H9 (cell line): ENCODE measurements at regions not wholly inside any gene's neighbourhood (a gene's known extent, or its start where the extent isn't known, plus 50 kb on each side); places are given as distances from the start of the nearest gene placed in this dataset.

Experiments
- DNase-seq: peaks from one replicate; pipeline ENCODE4 v3.0.0-alpha.2; 2017
- H2AFZ ChIP-seq: one replicate; pipeline ENCODE4 v1.6.1; 2013; ENCODE audit warnings: mild to moderate bottlenecking, low read length, control low read depth, moderate library complexity
- H2AK5ac ChIP-seq: 2 replicates; pipeline ENCODE4 v1.6.1; 2013; ENCODE audit warnings: low read length, control low read depth, mixed read lengths; ENCODE audit not compliant: insufficient read length
- H2BK120ac ChIP-seq: one replicate; pipeline ENCODE4 v1.6.1; 2013; ENCODE audit warnings: low read depth, mild to moderate bottlenecking, low read length, control low read depth, inconsistent platforms; ENCODE audit not compliant: poor library complexity, severe bottlenecking
- H2BK12ac ChIP-seq: 2 replicates; pipeline ENCODE4 v1.6.1; 2013; ENCODE audit warnings: low read length, control low read depth, mixed read lengths, low read depth; ENCODE audit not compliant: insufficient read length
- H2BK15ac ChIP-seq: 2 replicates; pipeline ENCODE4 v1.6.1; 2013; ENCODE audit warnings: low read depth, low read length, control low read depth
- H2BK20ac ChIP-seq: one replicate; pipeline ENCODE4 v1.6.1; 2013; ENCODE audit warnings: low read depth, mild to moderate bottlenecking, low read length, control low read depth, inconsistent platforms; ENCODE audit not compliant: poor library complexity, severe bottlenecking
- H2BK5ac ChIP-seq: 2 replicates; pipeline ENCODE4 v1.6.1; 2013; ENCODE audit warnings: low read length, control low read depth, mixed read lengths; ENCODE audit not compliant: insufficient read length
- H3K14ac ChIP-seq: 2 replicates; pipeline ENCODE4 v1.6.1; 2013; ENCODE audit warnings: low read length, control low read depth; ENCODE audit not compliant: insufficient read depth
- H3K18ac ChIP-seq: 2 replicates; pipeline ENCODE4 v1.6.1; 2013; ENCODE audit warnings: low read depth, mild to moderate bottlenecking, mixed read lengths, low read length, control low read depth; ENCODE audit not compliant: insufficient read length
- H3K23ac ChIP-seq: 2 replicates; pipeline ENCODE4 v1.6.1; 2013; ENCODE audit warnings: low read length, control low read depth, mixed read lengths, low read depth; ENCODE audit not compliant: insufficient read length
- H3K23me2 ChIP-seq: 2 replicates; pipeline ENCODE4 v1.6.1; 2013; ENCODE audit warnings: low read depth, mild to moderate bottlenecking, mixed read lengths, low read length, control low read depth; ENCODE audit not compliant: insufficient read length, poor library complexity, severe bottlenecking
- H3K27ac ChIP-seq: 2 replicates; pipeline ENCODE4 v1.5.1; 2013; ENCODE audit warnings: low read length, control low read depth, mixed read lengths, low read depth; ENCODE audit not compliant: insufficient read length
- H3K27me3 ChIP-seq: 2 replicates; pipeline ENCODE4 v1.6.1; 2013; ENCODE audit warnings: low read length, control low read depth, inconsistent platforms; ENCODE audit not compliant: insufficient read depth
- H3K4ac ChIP-seq: 2 replicates; pipeline ENCODE4 v1.6.1; 2013; ENCODE audit warnings: low read depth, mild to moderate bottlenecking, control low read depth, inconsistent platforms, low read length, moderate library complexity
- H3K4me1 ChIP-seq: 2 replicates; pipeline ENCODE4 v1.6.1; 2013; ENCODE audit warnings: low read length, control low read depth, inconsistent platforms; ENCODE audit not compliant: insufficient read depth
- H3K4me2 ChIP-seq: 2 replicates; pipeline ENCODE4 v1.6.1; 2013; ENCODE audit warnings: low read length, control low read depth, mixed read lengths; ENCODE audit not compliant: insufficient read length, insufficient read depth
- H3K56ac ChIP-seq: 2 replicates; pipeline ENCODE4 v1.6.1; 2013; ENCODE audit warnings: low read depth, mild to moderate bottlenecking, mixed read lengths, low read length, control low read depth; ENCODE audit not compliant: insufficient read length
- H3K79me1 ChIP-seq: 2 replicates; pipeline ENCODE4 v1.6.1; 2013; ENCODE audit warnings: low read depth, mild to moderate bottlenecking, moderate library complexity, low read length, control low read depth, inconsistent platforms; ENCODE audit not compliant: insufficient read depth, poor library complexity, severe bottlenecking
- H3K79me2 ChIP-seq: 2 replicates; pipeline ENCODE4 v1.6.1; 2013; ENCODE audit warnings: low read length, control low read depth, inconsistent platforms; ENCODE audit not compliant: insufficient read depth
- H3K9ac ChIP-seq: 2 replicates; pipeline ENCODE4 v1.6.1; 2013; ENCODE audit warnings: low read length, control low read depth, mixed read lengths; ENCODE audit not compliant: insufficient read length; ENCODE audit errors: extremely low read depth
- H3K9me3 ChIP-seq: one replicate; pipeline ENCODE4 v1.6.1; 2013; ENCODE audit warnings: low read depth, low read length, inconsistent platforms; ENCODE audit not compliant: control insufficient read depth
- H3T11ph ChIP-seq: one replicate; pipeline ENCODE4 v1.6.1; 2013; ENCODE audit warnings: mild to moderate bottlenecking, low read length, control low read depth, inconsistent platforms
- H4K20me1 ChIP-seq: one replicate; pipeline ENCODE4 v1.6.1; 2013; ENCODE audit not compliant: control insufficient read depth, insufficient read length, insufficient read depth
- H4K5ac ChIP-seq: 2 replicates; pipeline ENCODE4 v1.6.1; 2013; ENCODE audit warnings: low read depth, mild to moderate bottlenecking, mixed read lengths, low read length, control low read depth; ENCODE audit not compliant: insufficient read length
- H4K8ac ChIP-seq: replicated peaks from 2 replicates; pipeline ENCODE4 v1.6.1; 2013; ENCODE audit warnings: low read length, control low read depth, mixed read lengths, low read depth; ENCODE audit not compliant: insufficient read length
- H4K91ac ChIP-seq: 2 replicates; pipeline ENCODE4 v1.6.1; 2013; ENCODE audit warnings: low read depth, mild to moderate bottlenecking, moderate library complexity, mixed read lengths, low read length, control low read depth; ENCODE audit not compliant: insufficient read length
- H3K27ac Mint-ChIP-seq, 3 experiments: 2 replicates in 2 of 3; 3 replicates in 1 of 3; pipeline ENCODE4 v1.8.0; 2020 to 2021; ENCODE audit warnings: mixed read lengths in 3 of 3, mild to moderate bottlenecking in 1 of 3, moderate library complexity in 1 of 3
- H3K27me3 Mint-ChIP-seq: 2 replicates; pipeline ENCODE4 v1.8.0; 2021; ENCODE audit warnings: low read depth, mild to moderate bottlenecking, moderate library complexity, mixed read lengths
- H3K36me3 Mint-ChIP-seq, 3 experiments: 2 replicates in 2 of 3; 3 replicates in 1 of 3; pipeline ENCODE4 v1.8.0; 2020 to 2021; ENCODE audit warnings: low read depth in 3 of 3, mixed read lengths in 3 of 3; ENCODE audit not compliant: insufficient read depth in 1 of 3
- H3K4me1 Mint-ChIP-seq, 2 experiments: 2 replicates each; pipeline ENCODE4 v1.8.0; 2020; ENCODE audit warnings: mixed read lengths in 2 of 2
- H3K4me3 Mint-ChIP-seq, 2 experiments: 2 replicates in 1 of 2; 3 replicates in 1 of 2; pipeline ENCODE4 v1.8.0; 2020 to 2021; ENCODE audit warnings: mild to moderate bottlenecking in 2 of 2, mixed read lengths in 2 of 2, moderate library complexity in 1 of 2
- H3K9me3 Mint-ChIP-seq, 2 experiments: 2 replicates in 1 of 2; 3 replicates in 1 of 2; pipeline ENCODE4 v1.8.0; 2020; ENCODE audit warnings: mild to moderate bottlenecking in 2 of 2, mixed read lengths in 2 of 2, moderate library complexity in 1 of 2
- WGBS: extraction: QIAGEN DNeasy Blood & Tissue Kit; methylation state at CpG from one replicate; pipeline ENCODE4 v1.1.7; 2013; ENCODE audit warnings: missing lambda C conversion rate, low lambda C conversion rate, mixed read lengths; ENCODE audit not compliant: insufficient read length; ENCODE audit errors: extremely low coverage; 5-methylcytosine and 5-hydroxymethylcytosine counted together
- TF ChIP-seq, protein P1 (sequence below): fragments of 200-600 bp; sonication (generic); conservative IDR thresholded peaks from 3 replicates; pipeline ENCODE4 v1.8.0; 2021; ENCODE audit warnings: antibody characterized with exemption, mild to moderate bottlenecking

DNA sequence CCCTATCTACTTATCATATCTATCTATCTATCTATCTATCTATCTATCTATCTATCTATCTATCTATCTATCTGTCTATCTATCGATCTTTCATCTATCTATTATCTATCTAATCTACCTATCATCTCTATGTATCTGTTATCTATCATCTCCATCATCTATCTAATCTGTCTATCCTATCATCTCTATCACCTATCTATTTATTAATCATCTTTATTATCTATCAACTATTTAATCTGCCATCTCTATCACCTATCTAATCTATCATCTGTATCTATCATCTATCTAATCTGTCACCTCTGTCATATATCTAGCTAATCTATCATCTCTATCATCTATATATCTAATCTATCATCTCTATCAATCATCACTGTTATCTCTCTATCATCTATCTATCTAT is 736.3 kb downstream of the TYW1 start:
- Histone ChIP-seq H4K20me1 (no peaks in the 10 kb centered on the region), H4K5ac (no peak overlapping the region), H3K4me2 (no peak overlapping the region), H3T11ph (no peak overlapping the region), H3K18ac (no peak overlapping the region), H3K4ac (no peak overlapping the region), H2BK15ac (no peak overlapping the region), H2BK120ac (no peak overlapping the region), H4K91ac (no peak overlapping the region), H3K23me2 (no peaks in the 10 kb centered on the region), H3K27me3 (no peaks in the 10 kb centered on the region), H3K79me2 (no peaks in the 10 kb centered on the region), H4K8ac (no peak overlapping the region), H2BK12ac (no peak overlapping the region), H3K27ac (no peak overlapping the region), H2AFZ (no peak overlapping the region), H3K4me1 (no peaks in the 10 kb centered on the region), H3K79me1 (no peaks in the 10 kb centered on the region), H3K14ac (no peak overlapping the region), H2AK5ac (no peak overlapping the region), H3K23ac (no peak overlapping the region), H3K9ac (no peak overlapping the region), H3K9me3 (no peaks in the 10 kb centered on the region), H3K56ac (no peak overlapping the region), H2BK20ac (no peak overlapping the region), H2BK5ac (no peak overlapping the region)
- Mint-ChIP-seq H3K9me3 (peaks cover 0 to 2% of the 10 kb centered on the region in 2 experiments; a peak in 1 of 5 replicates), H3K4me1 (peaks cover 10% of the 10 kb centered on the region in 2 experiments), H3K4me3 (no peak overlapping the region), H3K36me3 (no peaks in the 10 kb centered on the region), H3K27me3 (peaks cover 2% of the 10 kb centered on the region; the same call in 1 of the 2 replicates), H3K27ac (no peak overlapping the region)
- 100% methylated on average over 1 of the region's 1 CpG for WGBS
- TF ChIP-seq, protein P1, sequence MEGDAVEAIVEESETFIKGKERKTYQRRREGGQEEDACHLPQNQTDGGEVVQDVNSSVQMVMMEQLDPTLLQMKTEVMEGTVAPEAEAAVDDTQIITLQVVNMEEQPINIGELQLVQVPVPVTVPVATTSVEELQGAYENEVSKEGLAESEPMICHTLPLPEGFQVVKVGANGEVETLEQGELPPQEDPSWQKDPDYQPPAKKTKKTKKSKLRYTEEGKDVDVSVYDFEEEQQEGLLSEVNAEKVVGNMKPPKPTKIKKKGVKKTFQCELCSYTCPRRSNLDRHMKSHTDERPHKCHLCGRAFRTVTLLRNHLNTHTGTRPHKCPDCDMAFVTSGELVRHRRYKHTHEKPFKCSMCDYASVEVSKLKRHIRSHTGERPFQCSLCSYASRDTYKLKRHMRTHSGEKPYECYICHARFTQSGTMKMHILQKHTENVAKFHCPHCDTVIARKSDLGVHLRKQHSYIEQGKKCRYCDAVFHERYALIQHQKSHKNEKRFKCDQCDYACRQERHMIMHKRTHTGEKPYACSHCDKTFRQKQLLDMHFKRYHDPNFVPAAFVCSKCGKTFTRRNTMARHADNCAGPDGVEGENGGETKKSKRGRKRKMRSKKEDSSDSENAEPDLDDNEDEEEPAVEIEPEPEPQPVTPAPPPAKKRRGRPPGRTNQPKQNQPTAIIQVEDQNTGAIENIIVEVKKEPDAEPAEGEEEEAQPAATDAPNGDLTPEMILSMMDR: no peak
- DNase-seq: no peak
